Activated T-cell treated with anti-CD3 and anti-CD28 coated beads for 1 hour (primary cell): ENCODE measurements at regions not wholly inside any gene's neighbourhood (a gene's known extent, or its start where the extent isn't known, plus 50 kb on each side); places are given as distances from the start of the nearest gene placed in this dataset.

Experiments
- DNase-seq: peaks from one replicate; pipeline ENCODE4 v3.0.0-alpha.2; 2020; ENCODE audit warnings: low read depth

GRCh38 chr20:40591119-40591518 lies 97.9 kb downstream of the MAFB start:
- DNase-seq: no peak

GRCh38 chr20:40589581-40589980 lies 99.5 kb downstream of the MAFB start:
- DNase-seq: no peak

GRCh38 chr20:40588891-40589290 lies 100.1 kb downstream of the MAFB start:
- no peak for DNase-seq

- no peak for DNase-seq
These were observed 102.0 kb downstream of the MAFB start for GRCh38 chr20:40587038-40587437.

- no peak for DNase-seq
These were observed 104.8 kb downstream of the MAFB start for GRCh38 chr20:40584130-40584809.

- no peak for DNase-seq
These were observed 105.4 kb downstream of the MAFB start for GRCh38 chr20:40583636-40584035.

- DNase-seq: no peak
These were observed 105.8 kb downstream of the MAFB start for GRCh38 chr20:40583205-40583604.

GRCh38 chr20:40582531-40582930 lies 106.5 kb downstream of the MAFB start:
- DNase-seq: no peak

- no peak for DNase-seq
These were observed 109.3 kb downstream of the MAFB start for GRCh38 chr20:40579701-40580100.

GRCh38 chr20:40578961-40579360 lies 110.1 kb downstream of the MAFB start:
- no peak for DNase-seq

GRCh38 chr20:40575851-40576250 lies 113.2 kb downstream of the MAFB start:
- DNase-seq: no peak

- DNase-seq: no peak
These were observed 116.8 kb downstream of the MAFB start for GRCh38 chr20:40572251-40572650.

- no peak for DNase-seq
These were observed 117.4 kb downstream of the MAFB start for GRCh38 chr20:40571639-40572038.

GRCh38 chr20:40568200-40568599 lies 120.8 kb downstream of the MAFB start:
- no peak for DNase-seq

- DNase-seq: no peak
These were observed 123.4 kb downstream of the MAFB start for GRCh38 chr20:40565682-40566040.

GRCh38 chr20:40565001-40565681 lies 123.9 kb downstream of the MAFB start:
- DNase-seq: no peak

GRCh38 chr20:40563296-40563950 lies 125.6 kb downstream of the MAFB start:
- no peak for DNase-seq

GRCh38 chr20:40562031-40562430 lies 127.0 kb downstream of the MAFB start:
- no peak for DNase-seq

GRCh38 chr20:40561187-40561586 lies 127.8 kb downstream of the MAFB start:
- no peak for DNase-seq

- no peak for DNase-seq
These were observed 130.8 kb downstream of the MAFB start for GRCh38 chr20:40558212-40558611.

GRCh38 chr20:40551125-40551530 lies 137.9 kb downstream of the MAFB start:
- DNase-seq: no peak

- DNase-seq: no peak
These were observed 141.4 kb downstream of the MAFB start for GRCh38 chr20:40547483-40548091.

- no peak for DNase-seq
These were observed 143.6 kb downstream of the MAFB start for GRCh38 chr20:40545478-40545877.
